ENCODE measurements at regions not wholly inside any gene's neighbourhood (a gene's known extent, or its start where the extent isn't known, plus 50 kb on each side); places are given as distances from the start of the nearest gene placed in this dataset.

DNA sequence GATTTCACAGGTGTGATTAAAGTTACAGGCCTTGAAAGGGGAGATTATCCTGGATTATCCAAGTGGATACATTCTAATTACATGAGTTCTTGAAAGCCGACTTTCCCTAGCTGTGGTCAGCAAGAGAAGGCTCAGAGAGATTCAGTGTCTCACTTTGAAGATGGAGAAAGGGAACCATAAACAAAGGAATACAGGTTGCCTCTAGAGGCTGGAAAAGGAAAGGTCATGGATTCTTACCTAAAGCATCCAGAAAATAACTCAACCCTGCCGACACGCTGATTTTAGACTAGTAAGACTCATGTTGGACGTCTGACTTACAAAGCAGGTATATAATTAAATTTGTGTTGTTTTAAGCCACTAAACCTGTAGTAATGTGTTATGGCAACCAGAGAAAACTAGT, 1095.7 kb upstream of the ZEB2 start:
- H3K9ac ChIP-seq (ENCODE audit: low read depth in 1 of 3, low read length in 3 of 3), result no peak overlapping the region
- H3K36me3 ChIP-seq (ENCODE audit: control insufficient read depth in 3 of 3, insufficient read depth in 3 of 3, low read length in 3 of 3), result no peaks in the 10 kb centered on the region
- no peaks in the 10 kb centered on the region for H3K27me3 ChIP-seq (ENCODE audit: control insufficient read depth in 3 of 3, insufficient read depth in 3 of 3, low read length in 3 of 3)
- H3K4me1 ChIP-seq (ENCODE audit: control insufficient read depth in 3 of 3, insufficient read depth in 3 of 3, low read length in 3 of 3), result no peaks in the 10 kb centered on the region
- no peak overlapping the region for H3K27ac ChIP-seq (ENCODE audit: low read depth, low read length)
- H3K9me3 ChIP-seq (ENCODE audit: control insufficient read depth in 3 of 3, low read length in 3 of 3), result no peaks in the 10 kb centered on the region
- no peak overlapping the region for H3K4me3 ChIP-seq (ENCODE audit: low read length in 3 of 3)

DNA sequence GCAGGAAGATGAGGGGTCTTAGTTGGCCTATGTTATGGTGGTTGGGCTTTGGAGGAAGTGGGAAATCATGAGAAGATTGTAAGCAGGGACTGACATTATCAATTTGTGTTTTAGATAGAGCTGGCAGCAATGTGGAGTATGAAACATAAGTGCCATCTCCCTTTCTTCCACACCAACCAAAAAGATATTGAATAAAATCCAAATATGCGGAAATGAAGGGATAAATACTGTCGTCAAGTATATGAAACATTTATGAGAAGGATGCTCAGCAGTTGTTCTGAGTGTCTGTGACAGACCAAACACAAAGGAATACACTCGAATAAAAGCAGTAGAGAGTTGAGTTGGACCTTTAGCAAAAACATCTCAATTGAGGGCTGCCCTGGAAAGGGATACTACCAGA, 1090.0 kb upstream of the ZEB2 start:
- H3K36me3 ChIP-seq (ENCODE audit: control insufficient read depth in 3 of 3, insufficient read depth in 3 of 3, low read length in 3 of 3), result no peaks in the 10 kb centered on the region
- no peak overlapping the region for H3K9ac ChIP-seq (ENCODE audit: low read depth in 1 of 3, low read length in 3 of 3)
- no peaks in the 10 kb centered on the region for H3K4me1 ChIP-seq (ENCODE audit: control insufficient read depth in 3 of 3, insufficient read depth in 3 of 3, low read length in 3 of 3)
- no peak overlapping the region for H3K27ac ChIP-seq (ENCODE audit: low read depth, low read length)
- H3K9me3 ChIP-seq (ENCODE audit: control insufficient read depth in 3 of 3, low read length in 3 of 3), result no peaks in the 10 kb centered on the region
- no peaks in the 10 kb centered on the region for H3K27me3 ChIP-seq (ENCODE audit: control insufficient read depth in 3 of 3, insufficient read depth in 3 of 3, low read length in 3 of 3)
- H3K4me3 ChIP-seq (ENCODE audit: low read length in 3 of 3), result no peak overlapping the region

DNA sequence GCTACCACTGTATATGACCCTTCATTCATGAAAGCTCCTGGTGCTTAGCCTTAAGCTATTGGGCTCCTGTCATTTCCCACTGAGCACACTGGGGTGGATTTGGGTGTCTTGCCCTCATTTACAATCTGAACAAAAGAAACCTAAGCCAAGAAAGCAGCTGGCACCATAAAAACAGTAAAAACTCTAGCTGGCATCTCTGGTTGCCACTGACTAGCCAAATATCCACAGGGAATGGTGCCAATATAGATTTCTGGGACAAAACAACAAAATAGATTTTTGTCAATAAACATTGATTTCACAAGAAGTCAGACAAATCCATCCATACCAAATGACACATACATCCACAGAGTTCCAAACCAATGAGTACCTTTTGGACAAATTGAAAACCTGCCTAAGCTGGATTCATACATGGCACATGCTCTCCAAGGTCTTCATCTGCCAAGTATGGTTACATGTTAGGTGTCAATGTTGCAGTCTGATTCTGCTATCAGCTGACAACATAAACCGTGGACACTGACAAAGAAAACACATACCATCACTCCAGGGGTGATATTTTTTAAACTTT, 1081.5 kb upstream of the ZEB2 start:
- no peak overlapping the region for H3K27ac ChIP-seq (ENCODE audit: low read depth, low read length)
- H3K9me3 ChIP-seq (ENCODE audit: control insufficient read depth in 3 of 3, low read length in 3 of 3), result no peaks in the 10 kb centered on the region
- no peak overlapping the region for H3K4me3 ChIP-seq (ENCODE audit: low read length in 3 of 3)
- no peaks in the 10 kb centered on the region for H3K27me3 ChIP-seq (ENCODE audit: control insufficient read depth in 3 of 3, insufficient read depth in 3 of 3, low read length in 3 of 3)
- H3K9ac ChIP-seq (ENCODE audit: low read depth in 1 of 3, low read length in 3 of 3), result no peak overlapping the region
- no peaks in the 10 kb centered on the region for H3K36me3 ChIP-seq (ENCODE audit: control insufficient read depth in 3 of 3, insufficient read depth in 3 of 3, low read length in 3 of 3)
- no peaks in the 10 kb centered on the region for H3K4me1 ChIP-seq (ENCODE audit: control insufficient read depth in 3 of 3, insufficient read depth in 3 of 3, low read length in 3 of 3)

DNA sequence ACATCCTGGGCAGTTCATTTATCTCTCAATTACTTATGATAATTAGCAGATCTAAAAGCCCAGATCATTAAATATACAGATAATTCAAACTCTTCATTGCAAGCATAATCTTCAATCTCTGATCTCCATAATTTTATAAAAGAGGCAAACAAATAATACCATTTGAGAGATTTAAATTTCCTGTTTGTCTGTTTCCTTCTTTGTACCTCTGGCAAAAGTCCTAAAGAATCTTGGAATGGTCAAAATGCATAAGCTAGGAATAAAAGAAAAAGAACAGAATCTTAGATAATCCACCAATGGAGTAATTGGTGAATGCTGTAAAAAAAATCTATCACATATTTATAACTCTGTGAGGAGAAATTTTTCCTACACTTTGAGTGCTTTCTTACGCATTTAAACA, 1080.9 kb upstream of the ZEB2 start:
- no peaks in the 10 kb centered on the region for H3K27me3 ChIP-seq (ENCODE audit: control insufficient read depth in 3 of 3, insufficient read depth in 3 of 3, low read length in 3 of 3)
- H3K4me3 ChIP-seq (ENCODE audit: low read length in 3 of 3), result no peak overlapping the region
- H3K36me3 ChIP-seq (ENCODE audit: control insufficient read depth in 3 of 3, insufficient read depth in 3 of 3, low read length in 3 of 3), result no peaks in the 10 kb centered on the region
- no peak overlapping the region for H3K27ac ChIP-seq (ENCODE audit: low read depth, low read length)
- no peak overlapping the region for H3K9ac ChIP-seq (ENCODE audit: low read depth in 1 of 3, low read length in 3 of 3)
- H3K9me3 ChIP-seq (ENCODE audit: control insufficient read depth in 3 of 3, low read length in 3 of 3), result no peaks in the 10 kb centered on the region
- no peaks in the 10 kb centered on the region for H3K4me1 ChIP-seq (ENCODE audit: control insufficient read depth in 3 of 3, insufficient read depth in 3 of 3, low read length in 3 of 3)

DNA sequence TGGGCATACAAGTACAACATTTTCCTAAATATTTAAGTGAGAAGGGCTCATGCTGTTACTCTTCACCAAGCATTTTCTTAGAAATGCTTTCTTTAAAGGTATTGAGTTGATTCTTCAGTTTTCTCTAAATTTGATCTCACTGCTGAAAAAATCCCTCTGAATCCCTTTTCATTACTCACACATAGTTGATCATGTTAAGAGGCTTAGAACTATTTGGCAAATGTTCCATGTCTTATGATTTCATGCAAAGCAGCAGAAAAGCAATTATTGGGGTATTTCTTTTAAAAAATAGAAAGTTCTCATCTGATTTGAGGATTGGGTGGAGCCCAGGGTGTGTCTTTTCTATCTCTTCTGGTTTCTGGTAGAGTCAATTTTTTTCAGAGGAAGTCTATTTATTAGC, 1079.8 kb upstream of the ZEB2 start:
- Histone ChIP-seq H3K36me3 (ENCODE audit: control insufficient read depth in 3 of 3, insufficient read depth in 3 of 3, low read length in 3 of 3) (no peaks in the 10 kb centered on the region), H3K27me3 (ENCODE audit: control insufficient read depth in 3 of 3, insufficient read depth in 3 of 3, low read length in 3 of 3) (no peaks in the 10 kb centered on the region), H3K27ac (ENCODE audit: low read depth, low read length) (no peak overlapping the region), H3K4me1 (ENCODE audit: control insufficient read depth in 3 of 3, insufficient read depth in 3 of 3, low read length in 3 of 3) (no peaks in the 10 kb centered on the region), H3K4me3 (ENCODE audit: low read length in 3 of 3) (no peak overlapping the region), H3K9me3 (ENCODE audit: control insufficient read depth in 3 of 3, low read length in 3 of 3) (no peaks in the 10 kb centered on the region), H3K9ac (ENCODE audit: low read depth in 1 of 3, low read length in 3 of 3) (no peak overlapping the region)

DNA sequence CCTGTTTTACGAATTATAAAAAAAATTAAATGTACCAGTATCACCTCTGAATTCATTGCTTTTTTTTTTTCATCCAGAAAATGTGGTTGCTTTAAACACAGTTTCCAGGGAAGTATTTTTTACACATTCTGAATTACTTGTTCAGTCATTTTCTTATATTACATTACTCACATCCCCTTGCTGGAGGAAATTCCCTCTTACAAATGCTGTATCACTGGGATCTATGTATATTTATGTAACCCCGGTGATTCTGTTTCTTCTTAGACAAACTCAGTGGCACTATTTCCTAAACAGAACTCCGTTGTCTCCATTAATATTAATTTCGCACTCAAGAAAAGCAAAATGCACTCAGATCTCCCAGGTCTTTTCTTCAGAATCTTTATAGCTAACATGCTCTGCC, 1078.5 kb upstream of the ZEB2 start:
- H3K9me3 ChIP-seq (ENCODE audit: control insufficient read depth in 3 of 3, low read length in 3 of 3), result no peaks in the 10 kb centered on the region
- H3K9ac ChIP-seq (ENCODE audit: low read depth in 1 of 3, low read length in 3 of 3), result no peak overlapping the region
- H3K36me3 ChIP-seq (ENCODE audit: control insufficient read depth in 3 of 3, insufficient read depth in 3 of 3, low read length in 3 of 3), result no peaks in the 10 kb centered on the region
- no peaks in the 10 kb centered on the region for H3K4me1 ChIP-seq (ENCODE audit: control insufficient read depth in 3 of 3, insufficient read depth in 3 of 3, low read length in 3 of 3)
- H3K4me3 ChIP-seq (ENCODE audit: low read length in 3 of 3), result no peak overlapping the region
- no peaks in the 10 kb centered on the region for H3K27me3 ChIP-seq (ENCODE audit: control insufficient read depth in 3 of 3, insufficient read depth in 3 of 3, low read length in 3 of 3)
- H3K27ac ChIP-seq (ENCODE audit: low read depth, low read length), result no peak overlapping the region

DNA sequence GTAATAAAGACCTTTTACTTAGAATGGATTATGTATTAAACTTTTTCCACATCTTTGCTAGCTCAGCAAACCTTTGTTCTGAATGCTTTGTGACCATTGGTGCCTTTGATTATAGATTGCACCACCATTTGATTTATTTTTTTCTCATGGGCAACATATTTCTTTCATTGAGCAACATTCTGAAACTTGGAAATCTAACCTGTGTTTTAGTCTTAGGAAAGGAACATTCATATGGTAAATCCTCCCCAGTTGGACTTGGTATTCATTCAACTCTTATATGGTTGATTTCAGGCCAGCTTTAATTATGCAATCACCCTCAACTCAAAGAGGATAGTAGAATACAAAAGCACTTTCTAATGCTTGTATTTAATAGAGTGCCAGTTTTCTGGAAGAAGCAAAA, 1077.9 kb upstream of the ZEB2 start:
- Histone ChIP-seq H3K9ac (ENCODE audit: low read depth in 1 of 3, low read length in 3 of 3) (no peak overlapping the region), H3K4me3 (ENCODE audit: low read length in 3 of 3) (no peak overlapping the region), H3K36me3 (ENCODE audit: control insufficient read depth in 3 of 3, insufficient read depth in 3 of 3, low read length in 3 of 3) (no peaks in the 10 kb centered on the region), H3K9me3 (ENCODE audit: control insufficient read depth in 3 of 3, low read length in 3 of 3) (no peaks in the 10 kb centered on the region), H3K4me1 (ENCODE audit: control insufficient read depth in 3 of 3, insufficient read depth in 3 of 3, low read length in 3 of 3) (no peaks in the 10 kb centered on the region), H3K27me3 (ENCODE audit: control insufficient read depth in 3 of 3, insufficient read depth in 3 of 3, low read length in 3 of 3) (no peaks in the 10 kb centered on the region), H3K27ac (ENCODE audit: low read depth, low read length) (no peak overlapping the region)

DNA sequence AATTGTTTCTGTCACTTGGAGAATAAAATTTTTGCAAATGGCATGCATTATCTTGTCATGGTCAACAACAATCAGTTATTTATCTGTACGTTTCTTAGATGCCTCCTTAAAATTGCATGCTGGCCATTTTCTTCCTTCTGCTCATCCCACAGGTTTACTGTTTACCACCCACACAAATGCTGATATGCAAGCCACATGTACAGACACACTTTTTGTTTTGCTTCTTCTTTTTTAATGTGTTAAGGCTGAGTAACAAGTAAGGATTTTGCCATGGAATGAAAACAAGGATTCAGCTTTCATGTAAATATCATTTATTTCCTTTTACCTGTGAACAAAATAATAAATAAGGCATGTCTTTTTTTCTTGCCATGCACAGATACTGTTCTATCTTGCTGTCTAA, 1077.1 kb upstream of the ZEB2 start:
- no peak overlapping the region for H3K4me3 ChIP-seq (ENCODE audit: low read length in 3 of 3)
- H3K27ac ChIP-seq (ENCODE audit: low read depth, low read length), result no peak overlapping the region
- H3K27me3 ChIP-seq (ENCODE audit: control insufficient read depth in 3 of 3, insufficient read depth in 3 of 3, low read length in 3 of 3), result no peaks in the 10 kb centered on the region
- no peaks in the 10 kb centered on the region for H3K9me3 ChIP-seq (ENCODE audit: control insufficient read depth in 3 of 3, low read length in 3 of 3)
- H3K9ac ChIP-seq (ENCODE audit: low read depth in 1 of 3, low read length in 3 of 3), result no peak overlapping the region
- no peaks in the 10 kb centered on the region for H3K4me1 ChIP-seq (ENCODE audit: control insufficient read depth in 3 of 3, insufficient read depth in 3 of 3, low read length in 3 of 3)
- no peaks in the 10 kb centered on the region for H3K36me3 ChIP-seq (ENCODE audit: control insufficient read depth in 3 of 3, insufficient read depth in 3 of 3, low read length in 3 of 3)

DNA sequence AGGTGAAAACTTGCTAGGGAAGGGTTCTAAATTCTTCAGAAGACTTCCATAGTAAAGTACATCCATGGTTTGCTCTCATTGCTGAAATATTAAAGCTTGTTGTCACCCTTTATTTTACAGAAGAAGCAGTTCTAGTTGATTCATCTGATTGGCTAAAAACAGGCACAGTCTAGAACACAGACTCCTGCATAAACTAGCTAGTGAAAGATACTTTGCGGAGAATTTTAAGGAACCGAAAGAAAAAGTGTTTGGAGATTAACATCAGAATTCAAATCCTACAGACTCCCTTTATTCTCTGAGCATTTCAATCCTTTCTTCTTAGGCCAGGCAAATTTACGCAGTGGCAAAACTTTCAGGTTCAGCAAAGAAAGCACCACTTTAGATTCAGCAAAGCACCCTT, 1076.5 kb upstream of the ZEB2 start:
- Histone ChIP-seq H3K27ac (ENCODE audit: low read depth, low read length) (no peak overlapping the region), H3K4me3 (ENCODE audit: low read length in 3 of 3) (no peak overlapping the region), H3K27me3 (ENCODE audit: control insufficient read depth in 3 of 3, insufficient read depth in 3 of 3, low read length in 3 of 3) (no peaks in the 10 kb centered on the region), H3K36me3 (ENCODE audit: control insufficient read depth in 3 of 3, insufficient read depth in 3 of 3, low read length in 3 of 3) (no peaks in the 10 kb centered on the region), H3K9ac (ENCODE audit: low read depth in 1 of 3, low read length in 3 of 3) (no peak overlapping the region), H3K4me1 (ENCODE audit: control insufficient read depth in 3 of 3, insufficient read depth in 3 of 3, low read length in 3 of 3) (no peaks in the 10 kb centered on the region), H3K9me3 (ENCODE audit: control insufficient read depth in 3 of 3, low read length in 3 of 3) (no peaks in the 10 kb centered on the region)

DNA sequence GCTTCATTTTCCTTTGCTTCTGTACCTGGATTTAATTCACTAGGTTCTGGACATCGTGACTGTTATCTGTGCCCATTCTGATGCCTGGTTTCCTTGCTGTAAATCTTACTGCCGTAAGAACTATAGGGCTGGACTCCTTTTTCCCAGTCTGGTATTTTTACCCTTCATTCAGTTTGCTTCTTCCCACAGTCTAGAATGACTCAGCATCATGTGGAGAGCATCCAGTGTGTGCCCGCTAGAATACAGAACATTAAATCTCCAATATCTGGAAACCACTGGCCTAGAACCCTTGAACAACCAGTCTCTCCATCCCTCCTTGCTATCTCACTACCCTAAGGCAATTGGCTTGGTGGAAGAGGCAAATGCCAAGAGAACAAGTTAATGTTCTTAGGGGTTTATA, 1075.4 kb upstream of the ZEB2 start:
- no peaks in the 10 kb centered on the region for H3K9me3 ChIP-seq (ENCODE audit: control insufficient read depth in 3 of 3, low read length in 3 of 3)
- no peaks in the 10 kb centered on the region for H3K27me3 ChIP-seq (ENCODE audit: control insufficient read depth in 3 of 3, insufficient read depth in 3 of 3, low read length in 3 of 3)
- H3K4me1 ChIP-seq (ENCODE audit: control insufficient read depth in 3 of 3, insufficient read depth in 3 of 3, low read length in 3 of 3), result no peaks in the 10 kb centered on the region
- no peak overlapping the region for H3K9ac ChIP-seq (ENCODE audit: low read depth in 1 of 3, low read length in 3 of 3)
- H3K4me3 ChIP-seq (ENCODE audit: low read length in 3 of 3), result no peak overlapping the region
- no peak overlapping the region for H3K27ac ChIP-seq (ENCODE audit: low read depth, low read length)
- no peaks in the 10 kb centered on the region for H3K36me3 ChIP-seq (ENCODE audit: control insufficient read depth in 3 of 3, insufficient read depth in 3 of 3, low read length in 3 of 3)

All from skeletal muscle tissue (tissue), 3 donors.